Sigmoid colon (tissue), 6 donors: ENCODE measurements at regions not wholly inside any gene's neighbourhood (a gene's known extent, or its start where the extent isn't known, plus 50 kb on each side); places are given as distances from the start of the nearest gene placed in this dataset.
A peak's percentile ranks its signal among the peaks of the same experiment; 100 is the strongest.
"Not testable (repeated sequence)": the region's sequence is repeated elsewhere in the genome, so short reads cannot be mapped to it uniquely, and the experiment has no call there.

Experiments used
- DNase-seq: peaks from one replicate; pipeline ENCODE4 v3.0.0-alpha.2; 2019
- H3K27ac ChIP-seq, 4 donors: fragments of 200-600 bp; sonication (generic); one replicate each; pipeline ENCODE4 v1.5.1; 2016 to 2019; ENCODE audit warnings: mild to moderate bottlenecking in 1 of 4
- H3K27me3 ChIP-seq, 3 donors: fragments of 200-600 bp; sonication (generic); one replicate each; pipeline ENCODE4 v1.5.1; 2019; ENCODE audit warnings: mild to moderate bottlenecking in 1 of 3
- H3K36me3 ChIP-seq, 4 donors: fragments of 200-600 bp; sonication (generic); one replicate each; pipeline ENCODE4 v1.5.1; 2016 to 2019
- H3K4me1 ChIP-seq, 4 donors: fragments of 200-600 bp; sonication (generic); one replicate each; pipeline ENCODE4 v1.5.1; 2017 to 2019
- H3K4me3 ChIP-seq, 4 donors: fragments of 200-600 bp; sonication (generic); one replicate each; pipeline ENCODE4 v1.5.1; 2017 to 2019; ENCODE audit warnings: mild to moderate bottlenecking in 2 of 4, moderate library complexity in 1 of 4
- H3K9me3 ChIP-seq, 4 donors: fragments of 200-600 bp in 3 of 4; sonication (generic) in 3 of 4; one replicate each; pipeline versions ENCODE4 v1.5.1 to v1.6.1; 2013 to 2019
- EP300 ChIP-seq, 4 donors: sonication (generic); formaldehyde crosslinking; IDR thresholded peaks; one replicate each; pipeline ENCODE4 v1.6.1; 2017; ENCODE audit warnings: antibody characterized with exemption in 4 of 4
- POLR2A ChIP-seq, 2 donors: fragments of 450-650 bp; IDR thresholded peaks; one replicate each; pipeline ENCODE4 v1.6.1; 2016; ENCODE audit warnings: antibody characterized with exemption in 2 of 2, mild to moderate bottlenecking in 2 of 2, moderate library complexity in 2 of 2
- POLR2AphosphoS5 ChIP-seq, 4 donors: sonication (generic); formaldehyde crosslinking; IDR thresholded peaks; one replicate each; pipeline ENCODE4 v1.6.1; 2017; ENCODE audit warnings: antibody characterized with exemption in 4 of 4
- WGBS, 2 donors: extraction: QIAGEN DNeasy Blood & Tissue Kit; methylation state at CpG; one replicate each; pipeline ENCODE4 v1.1.7; 2013; 5-methylcytosine and 5-hydroxymethylcytosine counted together
- intact Hi-C: fragments of 100-400 bp; cut with DNase I; formaldehyde crosslinking; loops from one replicate; pipeline ENCODE4 v1.15.1; 2023
- TF ChIP-seq, protein P1 (sequence below), 4 experiments: fragments of 450-650 bp in 3 of 4; fragments of 200-600 bp in 1 of 4; IDR thresholded peaks; one replicate each; pipeline ENCODE4 v1.5.1; 2016 to 2019; ENCODE audit warnings: antibody characterized with exemption in 4 of 4, mild to moderate bottlenecking in 3 of 4, moderate library complexity in 2 of 4
- donor health status: healthy with polysubstance abuse.
- donor health status: healthy.

DNA sequence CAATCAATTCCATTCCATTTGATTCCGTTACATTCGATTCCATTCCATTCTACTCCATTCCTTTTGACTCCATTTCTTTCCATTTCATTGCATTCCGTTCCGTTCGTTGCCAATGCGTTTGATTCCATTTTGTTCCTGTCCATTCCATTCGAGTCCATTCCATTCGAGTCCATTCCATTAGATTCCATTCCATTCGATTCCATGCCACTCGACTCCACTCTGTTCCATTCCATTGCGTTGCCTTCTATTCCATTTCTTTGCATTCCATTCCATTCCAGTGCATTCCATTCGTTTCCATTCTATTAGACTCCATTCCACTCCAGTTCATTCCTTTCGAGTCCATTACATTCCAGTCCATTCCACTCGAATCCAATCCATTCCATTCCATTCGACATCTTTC, 2587.5 kb upstream of the TPTE start:
- 79 to 88% methylated on average over 15 of the region's 15 CpGs for WGBS, 2 donors
- no peaks in the 10 kb centered on the region for H3K4me1 ChIP-seq
- peaks cover 13 to 87% (median 52%) of the 10 kb centered on the region in 4 donors for H3K9me3 ChIP-seq
- intact Hi-C loops = no loop called here
- no peak for DNase-seq
- H3K4me3 ChIP-seq = no peak overlapping the region
- no peaks in the 10 kb centered on the region for H3K36me3 ChIP-seq
- no peak for TF ChIP-seq POLR2A (IDR thresholded peaks at IDR 0.05)
- no peak overlapping the region for H3K27ac ChIP-seq
- no peaks in the 10 kb centered on the region for H3K27me3 ChIP-seq

DNA sequence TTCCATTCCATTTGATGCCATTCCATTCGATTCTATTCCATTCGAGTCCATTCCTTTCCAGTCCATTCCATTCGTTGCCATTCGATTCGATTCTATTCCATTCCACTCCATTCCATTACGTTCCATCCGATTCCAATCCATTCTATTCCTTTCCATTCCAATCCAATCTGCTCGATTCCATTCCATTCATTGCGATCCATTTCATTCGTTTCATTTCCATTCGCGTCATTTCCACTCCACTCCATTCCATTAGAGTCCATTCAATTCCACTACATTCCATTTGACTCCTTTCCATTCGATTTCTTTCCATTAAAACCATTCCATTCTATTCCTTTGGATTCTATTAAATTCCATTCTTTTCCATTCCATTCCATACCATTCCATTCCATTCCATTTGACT, 2584.1 kb upstream of the TPTE start:
- H3K9me3 ChIP-seq = peaks cover 30 to 95% (median 46%) of the 10 kb centered on the region in 4 donors

DNA sequence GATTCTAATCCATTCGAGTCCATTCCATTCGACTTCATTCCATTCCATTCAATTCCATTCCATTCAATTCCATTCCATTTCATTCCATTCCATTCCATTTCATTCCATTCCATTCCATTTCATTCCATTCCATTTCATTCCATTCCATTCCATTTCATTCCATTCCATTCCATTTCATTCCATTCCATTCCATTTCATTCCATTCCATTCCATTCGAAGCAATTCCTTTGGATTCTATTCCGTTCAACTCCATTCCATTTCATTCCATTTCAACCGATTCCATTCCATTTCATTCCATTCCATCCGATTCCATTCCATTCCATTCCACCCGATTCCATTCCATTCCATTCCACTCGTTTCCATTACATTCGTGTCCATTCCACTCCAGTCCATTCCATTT, 2583.2 kb upstream of the TPTE start:
- H3K9me3 ChIP-seq = peaks cover 30 to 97% (median 47%) of the 10 kb centered on the region in 4 donors
- H3K4me1 ChIP-seq, intact Hi-C loops, H3K27me3 ChIP-seq, H3K36me3 ChIP-seq, H3K27ac ChIP-seq, H3K4me3 ChIP-seq, DNase-seq: not testable (repeated sequence)
- 77 to 82% methylated on average over 9 of the region's 9 CpGs for WGBS, 2 donors

More for the DNA sequence above, 2584.1 kb upstream of the TPTE start:
- 82 to 88% methylated on average over 13 of the region's 13 CpGs for WGBS, 2 donors
- H3K27me3 ChIP-seq, H3K4me1 ChIP-seq, intact Hi-C loops, DNase-seq, H3K27ac ChIP-seq, H3K36me3 ChIP-seq, H3K4me3 ChIP-seq: not testable (repeated sequence)

DNA sequence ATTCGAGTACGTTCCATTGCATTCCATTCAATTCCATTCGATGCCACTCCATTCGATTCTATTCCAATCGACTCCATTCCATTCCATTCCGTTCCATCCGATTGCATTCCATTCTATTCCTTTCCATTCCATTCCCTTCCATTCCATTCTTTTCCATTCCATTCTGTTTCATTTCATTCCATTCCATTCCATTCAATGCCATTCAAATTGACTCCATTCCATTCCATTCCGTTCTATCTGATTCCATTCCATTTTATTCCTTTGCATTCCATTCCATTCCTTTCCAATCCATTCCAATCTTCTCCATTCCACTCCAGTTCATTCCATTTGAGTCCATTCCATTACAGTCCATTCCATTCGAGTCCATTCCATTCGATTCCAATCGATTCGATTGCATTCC, 2580.0 kb upstream of the TPTE start:
- H3K27me3 ChIP-seq = not testable (repeated sequence)
- WGBS, 2 donors = 80 to 87% methylated on average over 12 of the region's 12 CpGs

DNA sequence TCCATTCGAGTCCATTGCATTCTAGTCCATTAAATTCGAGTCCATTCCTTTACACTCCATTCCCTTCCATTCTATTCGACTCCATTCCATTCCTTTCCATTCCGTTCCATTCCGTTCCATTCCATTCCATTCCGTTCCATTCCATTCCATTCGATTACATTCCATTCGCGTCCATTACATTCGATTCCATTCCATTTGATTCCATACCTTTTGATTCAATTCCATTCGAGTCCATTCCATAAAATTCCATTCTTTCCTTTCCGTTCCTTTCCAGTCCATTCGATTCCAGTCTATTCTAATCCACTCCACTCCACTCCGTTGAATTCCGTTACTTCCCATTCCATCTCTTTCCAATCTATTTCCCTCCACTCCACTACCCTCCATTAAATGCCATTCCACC, 2579.2 kb upstream of the TPTE start:
- DNase-seq, H3K27ac ChIP-seq, H3K4me1 ChIP-seq, H3K27me3 ChIP-seq, H3K4me3 ChIP-seq, H3K36me3 ChIP-seq, intact Hi-C loops: not testable (repeated sequence)
- H3K9me3 ChIP-seq = peaks cover 33 to 96% (median 59%) of the 10 kb centered on the region in 4 donors
- 79 to 84% methylated on average over 15 of the region's 15 CpGs for WGBS, 2 donors

More for the DNA sequence above, 2580.0 kb upstream of the TPTE start:
- H3K27ac ChIP-seq, H3K36me3 ChIP-seq, DNase-seq, H3K4me1 ChIP-seq, H3K4me3 ChIP-seq, intact Hi-C loops: not testable (repeated sequence)
- TF ChIP-seq, protein P1, sequence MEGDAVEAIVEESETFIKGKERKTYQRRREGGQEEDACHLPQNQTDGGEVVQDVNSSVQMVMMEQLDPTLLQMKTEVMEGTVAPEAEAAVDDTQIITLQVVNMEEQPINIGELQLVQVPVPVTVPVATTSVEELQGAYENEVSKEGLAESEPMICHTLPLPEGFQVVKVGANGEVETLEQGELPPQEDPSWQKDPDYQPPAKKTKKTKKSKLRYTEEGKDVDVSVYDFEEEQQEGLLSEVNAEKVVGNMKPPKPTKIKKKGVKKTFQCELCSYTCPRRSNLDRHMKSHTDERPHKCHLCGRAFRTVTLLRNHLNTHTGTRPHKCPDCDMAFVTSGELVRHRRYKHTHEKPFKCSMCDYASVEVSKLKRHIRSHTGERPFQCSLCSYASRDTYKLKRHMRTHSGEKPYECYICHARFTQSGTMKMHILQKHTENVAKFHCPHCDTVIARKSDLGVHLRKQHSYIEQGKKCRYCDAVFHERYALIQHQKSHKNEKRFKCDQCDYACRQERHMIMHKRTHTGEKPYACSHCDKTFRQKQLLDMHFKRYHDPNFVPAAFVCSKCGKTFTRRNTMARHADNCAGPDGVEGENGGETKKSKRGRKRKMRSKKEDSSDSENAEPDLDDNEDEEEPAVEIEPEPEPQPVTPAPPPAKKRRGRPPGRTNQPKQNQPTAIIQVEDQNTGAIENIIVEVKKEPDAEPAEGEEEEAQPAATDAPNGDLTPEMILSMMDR (IDR thresholded peaks at IDR 0.05) = peak in 1 of 4 experiments; percentile 4
- H3K9me3 ChIP-seq = peaks cover 26 to 96% (median 52%) of the 10 kb centered on the region in 4 donors

DNA sequence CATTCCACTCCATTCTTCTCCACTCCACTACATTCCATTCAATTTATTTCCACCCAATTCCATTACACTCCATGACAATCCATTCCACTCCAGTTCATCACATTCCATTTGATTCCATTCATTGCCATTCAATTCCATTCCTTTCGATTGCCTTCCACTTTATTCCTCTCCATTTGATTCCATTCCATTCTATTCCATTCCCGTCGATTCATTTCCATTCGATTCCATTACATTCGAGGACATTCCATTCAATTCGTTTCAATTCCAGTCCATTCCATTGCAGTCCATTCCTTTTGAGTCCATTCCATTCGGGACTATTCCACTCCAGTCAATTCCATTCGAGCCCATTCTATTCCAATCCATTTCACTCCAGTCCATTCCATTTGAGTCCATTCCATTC, 2577.8 kb upstream of the TPTE start:
- H3K4me3 ChIP-seq, H3K27ac ChIP-seq, H3K36me3 ChIP-seq, H3K27me3 ChIP-seq, DNase-seq, H3K4me1 ChIP-seq, intact Hi-C loops: not testable (repeated sequence)
- H3K9me3 ChIP-seq = peaks cover 42 to 94% (median 56%) of the 10 kb centered on the region in 4 donors
- WGBS, 2 donors = 81 to 84% methylated on average over 8 of the region's 8 CpGs

DNA sequence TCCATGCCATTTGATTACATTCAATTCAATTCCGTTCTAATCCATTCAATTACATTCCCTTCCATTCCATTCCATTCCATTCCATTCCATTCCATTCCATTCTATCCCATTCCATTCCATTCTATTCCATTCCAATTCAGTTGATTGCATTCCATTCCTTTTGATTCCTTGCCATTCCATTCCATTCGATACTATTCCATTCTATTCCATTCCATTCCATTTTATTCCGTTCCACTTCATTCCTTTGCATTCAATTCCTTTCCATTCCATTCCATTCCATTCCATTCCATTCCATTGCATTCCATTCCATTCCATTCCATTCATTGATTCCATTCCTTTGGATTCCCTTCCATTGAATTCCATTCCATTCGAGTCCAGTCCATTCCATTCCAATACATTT, 2574.0 kb upstream of the TPTE start:
- 60 to 63% methylated on average over 4 of the region's 4 CpGs for WGBS, 2 donors
- no peak for DNase-seq
- Histone ChIP-seq H3K4me3 (no peak overlapping the region), H3K27ac (no peak overlapping the region), H3K9me3 (peaks cover 37 to 96% (median 70%) of the 10 kb centered on the region in 4 donors), H3K4me1 (no peaks in the 10 kb centered on the region), H3K27me3 (no peaks in the 10 kb centered on the region), H3K36me3 (no peaks in the 10 kb centered on the region)
- intact Hi-C loops = no loop called here
- no peak for TF ChIP-seq EP300 (IDR thresholded peaks at IDR 0.05)
- TF ChIP-seq POLR2AphosphoS5 (IDR thresholded peaks at IDR 0.05) = no peak
- TF ChIP-seq, protein P1 (IDR thresholded peaks at IDR 0.05) = no peak
- TF ChIP-seq POLR2A (IDR thresholded peaks at IDR 0.05) = no peak

DNA sequence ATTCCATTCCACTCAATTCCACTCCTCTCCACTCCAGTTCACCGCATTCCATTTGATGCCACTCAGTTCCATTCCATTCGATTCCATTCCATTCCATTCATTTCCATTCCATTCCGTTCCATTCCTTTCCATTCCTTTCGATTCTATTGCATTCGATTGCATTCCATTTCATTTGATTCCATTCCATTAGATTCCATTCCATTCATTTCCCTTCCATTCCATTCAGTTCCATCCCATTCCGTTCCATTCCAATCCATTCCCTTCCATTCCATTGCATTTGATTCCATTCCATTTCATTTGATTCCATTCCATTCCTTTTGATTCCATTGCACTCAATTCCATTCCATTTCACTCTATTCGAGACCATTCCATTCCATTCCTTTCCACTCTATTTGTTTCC, 2572.7 kb upstream of the TPTE start:
- H3K36me3 ChIP-seq, H3K4me1 ChIP-seq, DNase-seq, H3K27ac ChIP-seq, H3K4me3 ChIP-seq, H3K27me3 ChIP-seq, intact Hi-C loops: not testable (repeated sequence)
- H3K9me3 ChIP-seq = peaks cover 46 to 96% (median 70%) of the 10 kb centered on the region in 4 donors
- WGBS, 2 donors = 79 to 83% methylated on average over 7 of the region's 7 CpGs

DNA sequence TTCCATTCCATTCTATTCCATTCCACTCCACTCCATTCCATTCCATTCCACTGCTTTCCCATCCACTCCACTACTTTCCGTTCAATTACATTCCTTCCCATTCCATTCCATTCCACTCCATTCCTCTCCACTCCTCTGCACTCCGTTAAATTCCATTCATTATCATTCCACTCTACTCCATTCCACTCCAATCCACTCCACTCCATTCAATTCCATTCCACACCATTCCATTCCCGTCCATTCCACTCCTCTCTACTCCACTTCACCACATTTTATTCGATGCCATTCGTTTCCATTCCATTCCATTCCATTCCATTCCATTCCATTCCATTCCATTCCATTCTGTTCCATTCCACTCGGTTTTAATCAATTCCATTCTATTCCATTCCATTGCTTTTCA, 2571.5 kb upstream of the TPTE start:
- H3K4me1 ChIP-seq, intact Hi-C loops, DNase-seq, H3K27me3 ChIP-seq, H3K27ac ChIP-seq, H3K4me3 ChIP-seq, H3K36me3 ChIP-seq: not testable (repeated sequence)
- WGBS, 2 donors = 45 to 50% methylated on average over 6 of the region's 6 CpGs
- peaks cover 51 to 95% (median 68%) of the 10 kb centered on the region in 4 donors for H3K9me3 ChIP-seq
